ENCODE measurements at regions not wholly inside any gene's neighbourhood (a gene's known extent, or its start where the extent isn't known, plus 50 kb on each side); places are given as distances from the start of the nearest gene placed in this dataset.

DNA sequence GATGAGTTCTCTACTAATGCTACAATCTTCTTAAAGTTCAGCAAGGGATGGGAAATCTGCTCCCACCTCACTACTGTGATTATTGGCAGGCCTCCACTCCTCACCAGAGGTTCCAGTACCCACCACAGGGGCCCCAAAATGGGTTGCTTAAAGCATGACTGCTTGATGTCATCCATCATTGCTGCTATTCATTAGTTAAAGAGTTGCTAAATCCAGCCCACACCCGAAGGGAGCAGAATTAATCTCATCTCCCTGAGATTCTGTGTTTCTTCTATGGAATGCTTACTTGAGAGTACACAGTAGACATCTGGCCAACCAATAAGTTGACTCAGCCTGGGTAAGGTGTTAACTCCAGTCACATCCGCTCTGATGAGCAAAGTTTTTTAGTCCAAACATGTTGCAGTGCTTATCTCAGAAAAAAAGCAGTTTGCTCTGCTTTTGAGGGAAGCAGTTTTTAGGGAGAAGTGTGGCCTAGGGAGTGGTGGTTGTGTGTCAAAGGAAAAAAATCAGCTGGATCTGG is 690.2 kb upstream of the POU3F3 start:
- Histone ChIP-seq H3K9me3 (replicated peaks; ENCODE audit: insufficient read depth, low read length) (no peaks in the 10 kb centered on the region), H3K4me1 (ENCODE audit: low read length) (no peaks in the 10 kb centered on the region), H3K4me2 (ENCODE audit: low read depth, low read length) (no peak overlapping the region), H3K27me3 (replicated peaks; ENCODE audit: insufficient read depth, low read length) (no peaks in the 10 kb centered on the region), H3K36me3 (replicated peaks; ENCODE audit: insufficient read depth, low read length) (no peaks in the 10 kb centered on the region), H3F3A (ENCODE audit: insufficient read depth, low read length) (no peaks in the 10 kb centered on the region), H4K20me1 (ENCODE audit: insufficient read depth, low read length) (no peaks in the 10 kb centered on the region), H2AFZ (ENCODE audit: low read length) (no peak overlapping the region), H3K9me2 (replicated peaks; ENCODE audit: insufficient read depth, low read length) (no peaks in the 10 kb centered on the region), H3K79me2 (ENCODE audit: low read length) (no peaks in the 10 kb centered on the region), H3K27ac (ENCODE audit: low read length) (no peak overlapping the region), H3K9ac (ENCODE audit: low read length) (no peak overlapping the region), H3K4me3 (ENCODE audit: low read length) (no peak overlapping the region)
- no peak for DNase-seq
- no peak for TF ChIP-seq EZH2 (optimal IDR thresholded peaks at IDR 0.05; ENCODE audit: low read depth, low read length)
- TF ChIP-seq EZH2phosphoT487 (IDR thresholded peaks at IDR 0.05; ENCODE audit: low read length) = no peak
- TF ChIP-seq, protein P1, sequence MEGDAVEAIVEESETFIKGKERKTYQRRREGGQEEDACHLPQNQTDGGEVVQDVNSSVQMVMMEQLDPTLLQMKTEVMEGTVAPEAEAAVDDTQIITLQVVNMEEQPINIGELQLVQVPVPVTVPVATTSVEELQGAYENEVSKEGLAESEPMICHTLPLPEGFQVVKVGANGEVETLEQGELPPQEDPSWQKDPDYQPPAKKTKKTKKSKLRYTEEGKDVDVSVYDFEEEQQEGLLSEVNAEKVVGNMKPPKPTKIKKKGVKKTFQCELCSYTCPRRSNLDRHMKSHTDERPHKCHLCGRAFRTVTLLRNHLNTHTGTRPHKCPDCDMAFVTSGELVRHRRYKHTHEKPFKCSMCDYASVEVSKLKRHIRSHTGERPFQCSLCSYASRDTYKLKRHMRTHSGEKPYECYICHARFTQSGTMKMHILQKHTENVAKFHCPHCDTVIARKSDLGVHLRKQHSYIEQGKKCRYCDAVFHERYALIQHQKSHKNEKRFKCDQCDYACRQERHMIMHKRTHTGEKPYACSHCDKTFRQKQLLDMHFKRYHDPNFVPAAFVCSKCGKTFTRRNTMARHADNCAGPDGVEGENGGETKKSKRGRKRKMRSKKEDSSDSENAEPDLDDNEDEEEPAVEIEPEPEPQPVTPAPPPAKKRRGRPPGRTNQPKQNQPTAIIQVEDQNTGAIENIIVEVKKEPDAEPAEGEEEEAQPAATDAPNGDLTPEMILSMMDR (IDR thresholded peaks at IDR 0.05; ENCODE audit: low read length) = no peak

DNA sequence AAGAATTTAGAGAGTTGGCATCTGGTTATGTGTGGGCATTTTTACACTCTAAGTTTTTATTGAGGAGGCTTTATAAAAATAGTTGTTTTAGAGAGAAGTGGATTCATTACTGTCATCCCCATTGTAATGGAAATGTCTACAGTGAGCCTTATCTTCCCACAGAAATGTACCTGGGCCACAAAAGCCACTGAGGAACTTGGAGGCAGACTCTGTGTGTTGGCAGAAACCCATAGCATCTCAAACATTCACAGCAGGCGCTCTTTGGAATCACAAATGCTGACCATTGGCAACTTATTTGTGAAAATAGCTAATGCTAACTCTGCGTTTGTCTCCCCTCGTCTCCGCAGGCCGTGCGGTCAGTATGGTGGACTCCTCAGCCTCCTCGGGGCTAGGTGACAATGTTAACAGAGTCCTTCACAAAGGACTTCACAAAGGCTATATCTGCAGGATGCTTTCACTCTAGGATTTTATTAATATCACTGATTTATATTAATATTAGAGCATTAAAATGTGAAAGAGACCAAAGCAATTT is 689.1 kb upstream of the POU3F3 start:
- H3K9me2 ChIP-seq (replicated peaks; ENCODE audit: insufficient read depth, low read length) = no peaks in the 10 kb centered on the region
- no peaks in the 10 kb centered on the region for H3K36me3 ChIP-seq (replicated peaks; ENCODE audit: insufficient read depth, low read length)
- no peaks in the 10 kb centered on the region for H3K4me1 ChIP-seq (ENCODE audit: low read length)

DNA sequence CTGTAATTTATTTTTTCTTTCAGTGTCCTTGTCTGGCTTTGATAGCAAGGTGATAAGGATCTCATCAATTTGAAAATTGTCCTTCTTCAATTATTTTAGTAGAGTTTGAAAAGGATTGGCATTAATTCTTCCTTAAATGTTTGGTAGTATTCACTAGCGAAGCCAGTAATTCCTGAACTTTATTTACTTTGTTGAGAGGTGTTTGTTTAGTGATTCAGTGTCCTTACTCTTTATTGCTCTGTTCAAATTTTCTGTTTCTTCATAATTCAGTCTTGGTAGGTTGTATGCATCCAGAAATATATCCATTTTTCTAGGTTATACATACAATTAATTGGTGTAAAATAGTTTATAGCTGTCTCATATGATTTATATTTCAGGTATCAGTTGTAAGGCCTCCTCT is 676.7 kb upstream of the POU3F3 start:
- H3K4me2 ChIP-seq (ENCODE audit: low read depth, low read length) = no peak overlapping the region
- H3K27me3 ChIP-seq (replicated peaks; ENCODE audit: insufficient read depth, low read length) = no peaks in the 10 kb centered on the region
- H3K9ac ChIP-seq (ENCODE audit: low read length) = no peak overlapping the region
- no peaks in the 10 kb centered on the region for H3K36me3 ChIP-seq (replicated peaks; ENCODE audit: insufficient read depth, low read length)
- H3K4me1 ChIP-seq (ENCODE audit: low read length) = no peaks in the 10 kb centered on the region
- TF ChIP-seq, protein P1 (IDR thresholded peaks at IDR 0.05; ENCODE audit: low read length) = no peak
- TF ChIP-seq EZH2 (optimal IDR thresholded peaks at IDR 0.05; ENCODE audit: low read depth, low read length) = no peak
- TF ChIP-seq EZH2phosphoT487 (IDR thresholded peaks at IDR 0.05; ENCODE audit: low read length) = no peak
- no peak overlapping the region for H3K27ac ChIP-seq (ENCODE audit: low read length)
- H4K20me1 ChIP-seq (ENCODE audit: insufficient read depth, low read length) = no peaks in the 10 kb centered on the region
- H2AFZ ChIP-seq (ENCODE audit: low read length) = no peak overlapping the region
- H3K9me3 ChIP-seq (replicated peaks; ENCODE audit: insufficient read depth, low read length) = no peaks in the 10 kb centered on the region
- no peaks in the 10 kb centered on the region for H3K9me2 ChIP-seq (replicated peaks; ENCODE audit: insufficient read depth, low read length)
- no peaks in the 10 kb centered on the region for H3K79me2 ChIP-seq (ENCODE audit: low read length)
- DNase-seq = no peak
- H3K4me3 ChIP-seq (ENCODE audit: low read length) = no peak overlapping the region
- H3F3A ChIP-seq (ENCODE audit: insufficient read depth, low read length) = no peaks in the 10 kb centered on the region

More for the DNA sequence above, 689.1 kb upstream of the POU3F3 start:
- TF ChIP-seq, protein P1 (IDR thresholded peaks at IDR 0.05; ENCODE audit: low read length) = no peak
- TF ChIP-seq EZH2 (optimal IDR thresholded peaks at IDR 0.05; ENCODE audit: low read depth, low read length) (no peak), EZH2phosphoT487 (IDR thresholded peaks at IDR 0.05; ENCODE audit: low read length) (no peak)
- Histone ChIP-seq H3F3A (ENCODE audit: insufficient read depth, low read length) (no peaks in the 10 kb centered on the region), H3K27me3 (replicated peaks; ENCODE audit: insufficient read depth, low read length) (no peaks in the 10 kb centered on the region), H2AFZ (ENCODE audit: low read length) (no peak overlapping the region), H4K20me1 (ENCODE audit: insufficient read depth, low read length) (no peaks in the 10 kb centered on the region), H3K9me3 (replicated peaks; ENCODE audit: insufficient read depth, low read length) (no peaks in the 10 kb centered on the region), H3K9ac (ENCODE audit: low read length) (no peak overlapping the region), H3K79me2 (ENCODE audit: low read length) (no peaks in the 10 kb centered on the region), H3K4me3 (ENCODE audit: low read length) (no peak overlapping the region), H3K27ac (ENCODE audit: low read length) (no peak overlapping the region), H3K4me2 (ENCODE audit: low read depth, low read length) (no peak overlapping the region)
- no peak for DNase-seq

Data from MM.1S (cell line).